H1 (cell line): ENCODE measurements at regions not wholly inside any gene's neighbourhood (a gene's known extent, or its start where the extent isn't known, plus 50 kb on each side); places are given as distances from the start of the nearest gene placed in this dataset.

Experiments
- CTCF ChIA-PET: fragments of 300-600 bp; sonication (Branson Sonifier 250); formaldehyde crosslinking; loops from one replicate; lab custom pipeline; 2021; ENCODE audit not compliant: partially characterized antibody; lab: Charles Lee
- POLR2A ChIA-PET: fragments of 300-600 bp; sonication (Branson Sonifier 250); formaldehyde crosslinking; loops from one replicate; lab custom pipeline; 2021; ENCODE audit warnings: inconsistent platforms; ENCODE audit not compliant: partially characterized antibody; lab: Charles Lee
- DNase-seq, 2 experiments: peaks; one replicate each; pipeline versions ENCODE4 v3.0.0 to v3.0.0-alpha.2; 2010 to 2022; ENCODE audit warnings: low spot score in 2 of 2, low read depth in 1 of 2, mixed read lengths in 1 of 2
- FAIRE-seq: peaks from 2 replicates; lab custom pipeline; 2011; peaks lifted over from hg19 to GRCh38; lab: Jason Lieb, UNC
- H2AFZ ChIP-seq: 2 replicates; pipeline ENCODE4 v1.8.1; 2012; ENCODE audit warnings: low read length, inconsistent platforms
- H2AK5ac ChIP-seq: 2 replicates; pipeline ENCODE4 v1.6.1; 2013; ENCODE audit warnings: low read depth, low read length
- H2BK120ac ChIP-seq: replicated peaks from 2 replicates; pipeline ENCODE3; 2013; ENCODE audit warnings: low read depth, low read length, inconsistent platforms
- H2BK12ac ChIP-seq: 2 replicates; pipeline ENCODE4 v1.6.1; 2013; ENCODE audit warnings: low read depth, low read length
- H2BK15ac ChIP-seq: 2 replicates; pipeline ENCODE4 v1.6.1; 2013; ENCODE audit warnings: low read length
- H2BK20ac ChIP-seq: 2 replicates; pipeline ENCODE4 v1.6.1; 2013; ENCODE audit warnings: low read length
- H2BK5ac ChIP-seq: 2 replicates; pipeline ENCODE4 v1.6.1; 2013; ENCODE audit warnings: low read depth, low read length
- H3K14ac ChIP-seq: 2 replicates; pipeline ENCODE4 v1.6.1; 2013; ENCODE audit warnings: inconsistent platforms; ENCODE audit not compliant: insufficient read length
- H3K18ac ChIP-seq: 2 replicates; pipeline ENCODE4 v1.6.1; 2013; ENCODE audit warnings: low read length; ENCODE audit errors: extremely low read depth
- H3K23ac ChIP-seq: 2 replicates; pipeline ENCODE4 v1.6.1; 2013; ENCODE audit warnings: inconsistent platforms; ENCODE audit not compliant: insufficient read length
- H3K23me2 ChIP-seq: 2 replicates; pipeline ENCODE4 v1.6.1; 2013; ENCODE audit warnings: low read depth, low read length
- H3K27ac ChIP-seq: 2 replicates; pipeline ENCODE4 v1.6.1; 2011; ENCODE audit warnings: low read depth, low read length, inconsistent platforms
- H3K27me3 ChIP-seq, 4 experiments: replicated peaks in 1 of 4; 1 replicate in 1 of 4; 2 replicates in 3 of 4; pipeline versions ENCODE4 v1.6.1 to v1.8.1; 2011 to 2013; ENCODE audit warnings: low read length in 3 of 4, mild to moderate bottlenecking in 3 of 4, inconsistent platforms in 2 of 4, mixed read lengths in 2 of 4, moderate library complexity in 1 of 4; ENCODE audit not compliant: control insufficient read depth in 3 of 4, insufficient read depth in 3 of 4; ENCODE audit errors: extremely low read depth in 1 of 4
- H3K36me3 ChIP-seq, 4 experiments: 2 replicates each; pipeline versions ENCODE4 v1.6.1 to v1.8.1; 2011 to 2013; ENCODE audit warnings: mild to moderate bottlenecking in 4 of 4, low read length in 3 of 4, moderate library complexity in 2 of 4, control low read depth in 1 of 4, inconsistent platforms in 1 of 4; ENCODE audit not compliant: insufficient read depth in 4 of 4, control insufficient read depth in 2 of 4
- H3K4ac ChIP-seq: replicated peaks from 2 replicates; pipeline ENCODE3; 2013; ENCODE audit warnings: low read length, low read depth, mixed read lengths, inconsistent platforms; ENCODE audit not compliant: insufficient read length
- H3K4me1 ChIP-seq, 4 experiments: replicated peaks in 1 of 4; 1 replicate in 1 of 4; 2 replicates in 3 of 4; pipeline versions ENCODE4 v1.6.1 to v1.8.1; 2011 to 2013; ENCODE audit warnings: low read length in 3 of 4, inconsistent platforms in 2 of 4, mixed read lengths in 1 of 4; ENCODE audit not compliant: insufficient read depth in 4 of 4, control insufficient read depth in 3 of 4
- H3K4me2 ChIP-seq, 2 experiments: 2 replicates each; pipeline versions ENCODE4 v1.6.1 to v1.8.1; 2011 to 2013; ENCODE audit warnings: low read depth in 2 of 2, low read length in 2 of 2, control low read depth in 1 of 2, inconsistent platforms in 1 of 2, mild to moderate bottlenecking in 1 of 2; ENCODE audit not compliant: insufficient read depth in 1 of 2
- H3K4me3 ChIP-seq, 4 experiments: fragments of 200-600, 300-600 bp in 1 of 4; sonication (generic), shearing (Covaris generic), sonication (Bioruptor Twin) in 1 of 4; 2 replicates each; pipeline versions ENCODE4 v1.5.1 to v1.8.1; 2011 to 2016; ENCODE audit warnings: low read length in 4 of 4, low read depth in 3 of 4, control low read depth in 2 of 4, inconsistent platforms in 2 of 4, mild to moderate bottlenecking in 2 of 4, mixed read lengths in 1 of 4, moderate library complexity in 1 of 4; ENCODE audit not compliant: insufficient read depth in 2 of 4; ENCODE audit errors: extremely low read depth in 1 of 4
- H3K56ac ChIP-seq: replicated peaks from 2 replicates; pipeline ENCODE3; 2013; ENCODE audit warnings: low read depth, mild to moderate bottlenecking, mixed read lengths, low read length, inconsistent platforms; ENCODE audit not compliant: insufficient read length
- H3K79me1 ChIP-seq: 2 replicates; pipeline ENCODE4 v1.6.1; 2013; ENCODE audit warnings: low read depth, low read length, control low read depth
- H3K79me2 ChIP-seq, 2 experiments: 2 replicates each; pipeline versions ENCODE4 v1.6.1 to v1.8.1; 2012 to 2013; ENCODE audit warnings: low read length in 2 of 2, mild to moderate bottlenecking in 2 of 2, inconsistent platforms in 1 of 2; ENCODE audit not compliant: insufficient read depth in 2 of 2, control insufficient read depth in 1 of 2
- H3K9ac ChIP-seq, 4 experiments: replicated peaks in 1 of 4; 1 replicate in 1 of 4; 2 replicates in 3 of 4; pipeline versions ENCODE4 v1.6.1 to v1.8.1; 2011 to 2013; ENCODE audit warnings: low read depth in 3 of 4, low read length in 3 of 4, control low read depth in 2 of 4, mild to moderate bottlenecking in 2 of 4, moderate library complexity in 2 of 4, inconsistent platforms in 1 of 4; ENCODE audit errors: extremely low read depth in 1 of 4
- H3K9me3 ChIP-seq, 2 experiments: 2 replicates each; pipeline versions ENCODE4 v1.6.1 to v1.8.1; 2012 to 2013; ENCODE audit warnings: mild to moderate bottlenecking in 2 of 2, moderate library complexity in 2 of 2, control low read depth in 1 of 2, inconsistent platforms in 1 of 2, low read depth in 1 of 2, low read length in 1 of 2, mixed read lengths in 1 of 2; ENCODE audit not compliant: insufficient read depth in 2 of 2
- H4K20me1 ChIP-seq, 2 experiments: replicated peaks in 1 of 2; 2 replicates each; pipeline versions ENCODE3 to v1.8.1; 2011 to 2013; ENCODE audit warnings: inconsistent platforms in 2 of 2, low read length in 2 of 2, mild to moderate bottlenecking in 1 of 2; ENCODE audit not compliant: insufficient read depth in 2 of 2, control insufficient read depth in 1 of 2
- H4K5ac ChIP-seq: 2 replicates; pipeline ENCODE4 v1.6.1; 2013; ENCODE audit warnings: low read length, low read depth, mixed read lengths, inconsistent platforms; ENCODE audit not compliant: insufficient read length
- H4K8ac ChIP-seq: 2 replicates; pipeline ENCODE4 v1.8.0; 2013; ENCODE audit warnings: mild to moderate bottlenecking, moderate library complexity, low read length, inconsistent platforms; ENCODE audit not compliant: insufficient read depth; ENCODE audit errors: extremely low read depth
- H4K91ac ChIP-seq: replicated peaks from 2 replicates; pipeline ENCODE3; 2013; ENCODE audit warnings: low read length, mixed read lengths, inconsistent platforms; ENCODE audit not compliant: insufficient read length
- POLR2AphosphoS5 ChIP-seq: IDR thresholded peaks from 2 replicates; pipeline ENCODE4 v1.6.1; 2011; ENCODE audit warnings: low read depth, low read length
- ZNF274 ChIP-seq: IDR thresholded peaks from 2 replicates; pipeline ENCODE4 v1.7.0; 2012; ENCODE audit warnings: low read length, borderline replicate concordance; ENCODE audit errors: extremely low read depth
- WGBS, 2 experiments: shearing (Covaris generic) in 1 of 2; methylation state at CpG; one replicate each; pipeline versions ENCODE4 v1.1.6 to v1.1.7; 2013 to 2015; ENCODE audit warnings: low lambda C conversion rate in 2 of 2, mixed read lengths in 2 of 2, inconsistent platforms in 1 of 2, low coverage in 1 of 2, missing lambda C conversion rate in 1 of 2; ENCODE audit not compliant: insufficient replicate concordance in 2 of 2, insufficient coverage in 1 of 2, insufficient read length in 1 of 2; ENCODE audit errors: extremely low coverage in 1 of 2, missing lambda C conversion rate in 1 of 2; 5-methylcytosine and 5-hydroxymethylcytosine counted together

GRCh38 chr4:141972950-141973349 lies 336.6 kb downstream of the IL15 start:
- POLR2A ChIA-PET: no interaction called here
- Histone ChIP-seq H3K9me3 (peaks cover 3 to 7% of the 10 kb centered on the region in 2 experiments; a peak in 2 of 4 replicates), H3K18ac (no peak overlapping the region), H2AFZ (no peak overlapping the region), H3K79me2 (no peaks in the 10 kb centered on the region), H3K23ac (no peak overlapping the region), H2BK12ac (no peak overlapping the region), H3K56ac (no peak overlapping the region), H3K9ac (no peak overlapping the region), H4K91ac (no peak overlapping the region), H4K8ac (no peak overlapping the region), H3K4ac (no peak overlapping the region), H2BK120ac (no peak overlapping the region), H3K14ac (no peak overlapping the region), H2BK5ac (no peak overlapping the region), H3K27ac (no peak overlapping the region), H3K79me1 (no peaks in the 10 kb centered on the region), H3K27me3 (no peaks in the 10 kb centered on the region), H4K20me1 (no peaks in the 10 kb centered on the region), H3K36me3 (no peaks in the 10 kb centered on the region), H3K4me2 (no peak overlapping the region), H4K5ac (no peak overlapping the region), H3K4me3 (no peak overlapping the region), H3K23me2 (no peaks in the 10 kb centered on the region), H3K4me1 (no peaks in the 10 kb centered on the region), H2AK5ac (no peak overlapping the region), H2BK15ac (no peak overlapping the region), H2BK20ac (no peak overlapping the region)
- FAIRE-seq (no peak), DNase-seq (no peak)
- 75% methylated on average over 1 of the region's 1 CpG; no CpG with 5 or more reads in 1 of the 2 experiments for WGBS, 2 experiments
- TF ChIP-seq POLR2AphosphoS5: no peak
- TF ChIP-seq ZNF274: no peak
- CTCF ChIA-PET: interaction anchor here (0.7 to 1.2 kb wide), 2 partner anchors 9 to 454 kb away, joined by 3 to 5 read pairs; no protein-coding TSS in a partner anchor
